GM18517 (cell line): ENCODE measurements at regions not wholly inside any gene's neighbourhood (a gene's known extent, or its start where the extent isn't known, plus 50 kb on each side); places are given as distances from the start of the nearest gene placed in this dataset.

Source experiments
- ATAC-seq: cut with Tn5 transposase; IDR thresholded peaks from one replicate; pipeline ENCODE4 v1.9.1; 2021; ENCODE audit warnings: mild to moderate bottlenecking, moderate library complexity; ENCODE audit not compliant: unreplicated experiment

GRCh38 chr2:118222672-118223421 lies 134.6 kb downstream of the INSIG2 start:
- ATAC-seq: no peak

GRCh38 chr2:118222273-118222594 lies 134.0 kb downstream of the INSIG2 start:
- ATAC-seq: no peak

- ATAC-seq: peak; percentile 53
These were observed 133.4 kb downstream of the INSIG2 start for GRCh38 chr2:118221536-118222272.

- ATAC-seq: no peak
These were observed 131.3 kb downstream of the INSIG2 start for GRCh38 chr2:118219611-118220010.

GRCh38 chr2:118216224-118216623 lies 128.0 kb downstream of the INSIG2 start:
- no peak for ATAC-seq

- ATAC-seq: no peak
These were observed 121.5 kb downstream of the INSIG2 start for GRCh38 chr2:118209727-118210126.

GRCh38 chr2:118207889-118208288 lies 119.6 kb downstream of the INSIG2 start:
- ATAC-seq: no peak

- ATAC-seq: peak; percentile 92
These were observed 114.5 kb downstream of the INSIG2 start for GRCh38 chr2:118202707-118203303.

- ATAC-seq: no peak
These were observed 110.0 kb downstream of the INSIG2 start for GRCh38 chr2:118198268-118198667.

GRCh38 chr2:118197011-118197675 lies 108.9 kb downstream of the INSIG2 start:
- ATAC-seq: no peak

GRCh38 chr2:118190474-118190873 lies 102.2 kb downstream of the INSIG2 start:
- no peak for ATAC-seq

- ATAC-seq: no peak
These were observed 98.6 kb downstream of the INSIG2 start for GRCh38 chr2:118186858-118187254.

- ATAC-seq: peak; percentile 79
These were observed 98.0 kb downstream of the INSIG2 start for GRCh38 chr2:118186110-118186857.

- ATAC-seq: peak; percentile 66
These were observed 97.2 kb downstream of the INSIG2 start for GRCh38 chr2:118185210-118186109.

GRCh38 chr2:118183381-118183780 lies 95.1 kb downstream of the INSIG2 start:
- ATAC-seq: no peak

- no peak for ATAC-seq
These were observed 91.2 kb downstream of the INSIG2 start for GRCh38 chr2:118179445-118179844.

GRCh38 chr2:118177884-118178283 lies 89.6 kb downstream of the INSIG2 start:
- ATAC-seq: no peak

- no peak for ATAC-seq
These were observed 89.0 kb downstream of the INSIG2 start for GRCh38 chr2:118177318-118177717.

GRCh38 chr2:118176601-118177000 lies 88.3 kb downstream of the INSIG2 start:
- ATAC-seq: no peak

- no peak for ATAC-seq
These were observed 83.3 kb downstream of the INSIG2 start for GRCh38 chr2:118171546-118171945.
